ENCODE measurements at regions not wholly inside any gene's neighbourhood (a gene's known extent, or its start where the extent isn't known, plus 50 kb on each side); places are given as distances from the start of the nearest gene placed in this dataset.

DNA sequence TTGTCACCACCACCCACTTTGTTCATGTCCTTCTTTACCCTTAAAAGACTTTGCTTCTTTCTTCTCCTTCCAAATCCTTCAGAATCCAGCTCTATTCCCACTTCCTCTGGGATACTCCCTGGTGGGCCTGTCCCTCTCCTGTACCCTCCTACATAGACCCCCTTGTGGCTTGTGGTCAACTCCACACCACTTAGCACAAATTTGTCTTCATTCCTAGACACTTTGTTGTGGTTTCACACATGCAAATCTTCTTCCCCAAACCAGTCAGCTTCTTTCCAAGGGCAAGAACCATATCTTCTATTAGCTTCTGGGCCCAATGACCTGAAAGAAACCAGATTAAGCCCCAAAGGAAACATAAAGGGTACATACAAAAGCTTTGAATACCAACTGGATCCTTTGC, 342.4 kb downstream of the TNS1 start:
- DNase-seq (ENCODE audit: extremely low read depth in 1 of 2, low read depth in 1 of 2): no peak

DNA sequence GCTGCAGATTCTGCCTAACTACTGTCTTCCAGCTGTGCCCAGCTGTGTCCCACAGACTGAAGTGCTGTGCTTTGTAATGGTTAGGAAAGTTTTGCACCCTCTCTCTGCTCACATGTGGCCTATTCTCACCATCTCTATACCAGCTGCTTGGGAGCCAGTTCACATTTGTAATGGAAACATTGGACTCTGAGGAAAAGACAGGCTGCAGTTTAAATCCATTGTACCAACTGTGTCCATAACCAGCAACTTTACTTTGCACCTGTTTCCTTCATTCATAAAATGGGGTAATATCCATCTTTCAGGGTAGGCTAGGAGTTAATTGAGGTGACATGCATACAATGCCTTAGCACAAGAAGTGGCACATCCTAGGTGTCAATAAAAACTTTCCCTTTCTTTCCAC, 344.0 kb downstream of the TNS1 start:
- no peak for DNase-seq (ENCODE audit: extremely low read depth in 1 of 2, low read depth in 1 of 2)

DNA sequence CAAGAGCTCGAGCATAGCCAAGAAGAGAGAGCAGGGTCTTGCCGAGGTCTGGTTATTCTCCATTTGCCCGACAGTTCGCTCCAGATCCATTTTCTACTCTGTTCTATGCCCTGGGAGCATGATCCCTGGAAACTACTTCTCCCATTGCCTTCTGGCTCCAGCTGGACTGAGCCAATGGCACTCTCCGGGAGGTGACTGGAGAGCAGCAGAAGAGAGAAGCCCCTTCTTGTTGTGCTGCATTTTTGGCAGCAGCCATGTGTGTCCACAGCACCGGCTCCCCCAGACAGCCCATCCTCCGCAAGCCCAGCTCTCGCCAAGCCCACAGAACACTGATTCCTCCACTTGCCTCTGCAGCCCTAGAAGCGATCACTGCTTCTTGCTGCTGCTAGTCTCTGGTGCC, 345.5 kb downstream of the TNS1 start:
- DNase-seq (ENCODE audit: extremely low read depth in 1 of 2, low read depth in 1 of 2): no peak

DNA sequence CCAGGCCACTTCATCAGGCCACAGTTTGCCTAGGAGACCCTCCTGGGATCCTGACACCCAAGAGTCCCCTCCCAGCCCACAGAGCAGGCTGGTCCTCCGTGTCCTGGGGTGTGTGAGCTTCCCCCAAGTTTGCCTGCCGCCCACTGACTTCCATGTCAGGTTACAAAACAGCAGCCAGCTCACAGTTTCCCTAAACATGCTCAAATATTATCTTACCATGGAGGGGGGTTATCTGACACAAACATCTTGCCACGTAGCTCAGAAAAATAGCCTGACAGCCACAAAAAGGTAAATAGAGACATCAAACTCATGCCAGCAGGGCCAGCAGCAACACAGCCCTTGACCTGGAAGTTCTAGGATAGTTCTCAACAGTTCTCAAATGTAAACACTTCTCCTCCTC, 346.5 kb downstream of the TNS1 start:
- no peak for DNase-seq (ENCODE audit: extremely low read depth in 1 of 2, low read depth in 1 of 2)

DNA sequence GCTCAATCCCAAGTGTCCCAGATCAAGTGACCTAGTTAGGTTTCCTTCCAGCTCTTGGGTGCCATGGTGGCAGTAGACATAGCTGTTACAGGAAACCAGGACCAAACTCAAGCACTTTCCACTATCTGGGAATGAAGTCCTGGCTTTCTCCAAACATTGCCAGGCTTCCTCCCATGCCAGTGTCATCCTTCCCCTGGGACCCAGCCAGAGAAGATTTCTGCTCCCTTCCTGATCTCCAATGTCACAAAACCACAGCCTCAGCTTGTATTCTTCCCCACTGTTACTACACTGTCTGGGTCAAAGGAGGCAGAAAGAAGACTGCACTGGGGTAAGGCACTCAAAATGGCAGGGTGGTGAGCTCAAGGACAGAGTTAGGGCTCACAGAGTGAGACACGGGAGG, 347.1 kb downstream of the TNS1 start:
- no peak for DNase-seq (ENCODE audit: extremely low read depth in 1 of 2, low read depth in 1 of 2)

DNA sequence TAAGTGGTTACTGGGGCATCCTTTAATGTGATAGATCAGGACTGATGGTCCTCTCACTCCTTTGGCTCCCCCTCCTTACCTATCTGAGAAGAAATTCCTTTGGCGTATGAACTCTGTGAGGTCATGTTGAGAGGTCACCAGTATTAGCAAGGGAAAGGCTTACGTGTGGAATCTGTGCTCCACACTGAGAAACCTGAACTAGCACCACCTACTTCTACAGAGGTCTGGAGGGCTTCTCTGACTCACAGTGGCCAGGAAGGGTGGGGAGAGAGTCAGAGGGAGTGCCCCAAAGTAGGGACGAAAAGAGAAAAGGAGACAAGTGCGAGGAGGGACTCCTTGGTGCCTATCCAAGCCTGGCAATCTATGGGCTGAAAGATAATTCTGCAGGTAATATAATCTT, 348.6 kb downstream of the TNS1 start:
- DNase-seq (ENCODE audit: extremely low read depth in 1 of 2, low read depth in 1 of 2): no peak

DNA sequence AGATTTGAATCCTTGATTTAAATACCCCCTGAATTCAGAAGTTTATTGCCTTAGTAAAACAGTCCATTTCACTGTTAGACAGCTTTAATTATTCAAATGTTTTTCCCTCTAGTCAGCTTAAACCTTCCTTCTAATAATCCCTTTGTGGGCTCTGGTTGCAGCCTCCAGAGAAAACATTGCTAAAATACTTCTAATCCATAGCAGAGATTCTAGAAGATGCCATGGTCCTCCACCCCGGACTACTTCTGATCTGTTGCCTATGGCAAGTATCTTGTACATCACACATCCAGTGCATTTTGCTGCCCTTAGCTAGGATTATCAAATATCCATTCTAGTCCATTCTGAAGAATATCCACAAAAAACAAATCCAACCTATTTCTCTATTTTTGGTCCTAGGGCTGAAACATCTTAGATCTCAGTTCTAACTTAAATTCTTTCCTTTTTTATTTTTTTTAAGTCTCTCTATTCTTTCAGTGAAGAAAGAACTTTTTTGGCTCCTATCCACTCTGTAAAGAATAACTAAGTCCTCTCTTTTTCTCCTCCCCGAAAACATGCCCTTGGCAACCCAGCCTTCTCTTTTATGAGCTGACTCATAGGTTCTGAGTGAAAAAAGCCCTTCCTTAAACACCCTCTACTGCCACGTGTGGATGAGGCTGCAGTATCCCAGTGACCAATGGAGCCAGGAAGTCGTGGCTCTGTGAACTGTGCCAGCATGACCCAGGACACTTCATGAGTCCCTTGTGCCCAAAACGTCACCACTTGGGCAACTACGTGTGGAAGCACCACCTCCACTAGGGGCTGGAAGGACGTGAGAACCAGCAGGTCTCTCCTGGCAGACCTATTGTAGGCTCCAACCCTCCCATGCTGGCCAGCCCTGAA, 349.8 kb downstream of the TNS1 start:
- no peak for DNase-seq (ENCODE audit: extremely low read depth in 1 of 2, low read depth in 1 of 2)

DNA sequence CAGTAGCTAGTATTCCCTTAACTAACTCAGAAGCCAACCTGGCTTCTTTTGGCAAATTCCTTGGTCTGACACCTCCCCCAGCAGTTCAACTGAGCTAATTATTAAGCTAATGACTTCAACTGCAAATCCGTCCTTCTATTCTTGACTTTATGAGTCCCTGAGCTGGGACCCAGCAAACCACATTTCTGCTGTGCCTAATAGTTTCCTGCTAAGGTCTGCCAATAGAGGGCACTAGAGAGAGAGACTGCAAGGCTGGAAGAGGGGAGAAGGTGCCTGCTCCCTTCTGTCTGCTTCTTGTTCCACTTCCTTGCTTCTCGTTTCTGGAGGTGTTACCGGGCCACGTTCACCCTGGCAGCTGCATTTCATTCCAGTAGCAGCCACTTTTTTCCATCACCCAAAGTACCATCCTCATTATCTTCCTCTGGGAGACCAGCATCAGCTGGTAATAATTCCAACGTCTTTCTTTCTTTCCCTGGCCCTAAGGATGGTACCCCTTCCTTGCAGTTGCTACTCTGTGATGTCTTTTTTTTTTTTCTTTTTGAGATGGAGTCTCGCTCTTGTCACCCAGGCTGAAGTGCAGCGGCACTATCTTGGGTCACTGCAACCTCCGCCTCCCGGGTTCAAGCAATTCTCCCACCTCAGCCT, 352.0 kb downstream of the TNS1 start:
- DNase-seq (ENCODE audit: extremely low read depth in 1 of 2, low read depth in 1 of 2): no peak

DNA sequence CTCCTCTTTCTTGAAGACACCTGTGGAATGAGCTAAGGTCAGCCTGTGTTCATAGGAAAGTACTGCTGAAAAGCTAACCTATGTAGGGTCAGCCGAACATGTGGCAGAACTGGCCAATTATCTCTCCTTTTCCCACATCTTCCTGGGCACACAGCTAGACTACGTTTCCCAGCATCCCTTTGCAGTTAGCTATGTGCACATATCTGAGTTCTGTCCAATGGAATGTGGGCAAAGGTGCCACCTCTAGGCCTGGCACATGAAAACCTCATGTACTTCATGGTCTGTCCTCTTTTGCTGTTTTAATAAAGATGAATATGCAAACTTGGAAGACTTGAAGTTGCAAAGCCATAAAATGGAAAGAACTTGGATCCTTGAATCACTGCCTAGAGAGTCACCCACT, 352.6 kb downstream of the TNS1 start:
- DNase-seq (ENCODE audit: extremely low read depth in 1 of 2, low read depth in 1 of 2): no peak

DNA sequence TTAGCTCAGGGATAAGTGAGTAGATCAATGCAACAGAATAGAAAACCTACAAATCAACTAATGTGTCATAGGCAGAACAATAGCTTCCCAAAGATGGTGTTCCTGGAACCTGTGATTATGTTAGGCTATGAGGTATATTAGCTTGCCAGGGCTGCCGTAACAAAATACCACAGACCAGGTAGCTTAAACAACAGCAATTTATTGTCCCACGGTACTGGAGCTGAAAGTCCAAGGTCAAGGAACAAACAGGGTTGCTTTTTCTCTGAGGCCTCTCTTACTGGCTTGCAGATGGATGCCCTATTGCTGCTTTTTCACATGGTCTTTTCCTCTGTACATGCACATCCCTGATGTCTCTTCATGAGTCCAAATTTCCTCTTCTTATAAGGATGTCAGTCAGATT, 354.9 kb downstream of the TNS1 start:
- DNase-seq (ENCODE audit: extremely low read depth in 1 of 2, low read depth in 1 of 2): no peak

DNA sequence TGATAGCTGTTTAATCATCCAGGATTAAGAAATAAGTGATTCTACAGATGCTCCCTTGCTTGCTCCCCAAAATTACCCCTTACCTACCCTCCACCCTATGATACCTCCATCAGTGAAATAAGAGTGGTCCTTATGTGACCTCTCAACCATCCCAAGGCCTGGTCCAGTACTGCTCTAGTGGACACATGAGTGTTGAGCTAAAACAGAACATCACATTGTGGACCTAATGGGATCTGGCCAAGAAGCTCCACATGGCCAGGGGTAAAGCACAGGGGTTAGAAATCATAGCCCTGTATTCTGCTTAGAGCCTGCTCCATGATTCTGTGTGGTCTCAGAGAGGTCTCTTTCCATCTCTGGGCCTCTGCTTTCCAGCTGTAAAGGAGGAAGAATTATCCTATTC, 355.6 kb downstream of the TNS1 start:
- no peak for DNase-seq (ENCODE audit: extremely low read depth in 1 of 2, low read depth in 1 of 2)

DNA sequence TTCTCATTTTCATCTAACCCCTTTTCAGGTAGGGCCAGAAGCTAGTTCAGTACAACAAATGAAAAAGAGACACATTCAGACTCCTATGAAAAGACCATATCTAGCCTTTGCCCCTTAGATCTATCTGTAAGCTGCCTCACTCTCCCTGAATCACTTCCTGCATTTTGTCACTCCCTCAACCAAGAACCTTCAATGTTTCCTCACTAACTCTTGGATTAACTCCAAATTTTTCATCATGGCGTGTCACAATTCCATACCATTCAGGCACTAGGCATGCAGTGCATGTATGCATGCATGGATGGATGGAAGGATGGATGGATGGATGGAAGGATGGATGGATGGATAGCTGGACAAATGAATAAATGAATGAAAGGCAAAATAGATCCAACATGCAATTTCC, 356.9 kb downstream of the TNS1 start:
- no peak for DNase-seq (ENCODE audit: extremely low read depth in 1 of 2, low read depth in 1 of 2)

DNA sequence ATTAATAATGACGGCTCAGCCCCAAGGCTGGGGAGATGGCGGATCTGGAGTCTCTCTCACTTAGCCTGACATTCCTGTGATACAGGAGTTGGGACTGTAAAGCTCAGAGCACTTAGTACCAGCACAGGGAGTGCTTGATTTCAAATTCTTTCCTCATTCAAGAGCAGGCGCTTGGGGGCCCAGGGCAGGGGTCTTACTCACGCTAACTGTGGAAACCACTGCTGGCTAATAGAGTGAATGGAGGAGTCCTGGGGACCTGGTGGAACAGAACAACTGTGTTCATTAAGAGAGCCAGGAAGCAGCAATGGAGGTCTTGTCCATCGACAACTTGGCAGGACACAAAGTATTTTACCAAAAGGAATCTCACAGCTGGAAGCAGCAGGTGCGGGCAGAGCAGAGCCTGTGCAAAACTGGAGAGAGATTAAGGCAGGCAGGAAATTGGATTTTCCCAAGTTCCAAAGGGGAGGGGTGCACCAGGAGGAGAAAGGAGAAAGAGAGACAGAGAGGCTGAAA, 358.9 kb downstream of the TNS1 start:
- DNase-seq (ENCODE audit: extremely low read depth in 1 of 2, low read depth in 1 of 2): no peak

DNA sequence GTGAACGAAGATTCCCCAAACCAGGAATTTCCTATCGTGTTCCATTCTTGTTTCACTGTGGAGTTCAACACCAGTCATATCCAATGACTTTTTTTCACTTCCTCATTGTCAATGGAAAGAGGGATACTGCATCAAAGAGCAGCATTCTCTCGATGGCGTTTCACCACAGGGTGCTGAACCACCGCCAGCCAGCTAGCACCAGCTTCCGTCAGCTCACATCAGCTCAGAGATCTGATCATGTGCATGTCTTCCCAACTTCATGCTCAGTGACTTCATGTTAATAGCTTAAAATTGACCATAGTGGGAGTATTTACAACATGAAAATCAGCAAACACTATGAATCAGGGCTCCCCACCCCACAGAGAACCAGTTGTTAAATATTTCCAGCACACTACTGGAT, 359.9 kb downstream of the TNS1 start:
- no peak for DNase-seq (ENCODE audit: extremely low read depth in 1 of 2, low read depth in 1 of 2)

DNA sequence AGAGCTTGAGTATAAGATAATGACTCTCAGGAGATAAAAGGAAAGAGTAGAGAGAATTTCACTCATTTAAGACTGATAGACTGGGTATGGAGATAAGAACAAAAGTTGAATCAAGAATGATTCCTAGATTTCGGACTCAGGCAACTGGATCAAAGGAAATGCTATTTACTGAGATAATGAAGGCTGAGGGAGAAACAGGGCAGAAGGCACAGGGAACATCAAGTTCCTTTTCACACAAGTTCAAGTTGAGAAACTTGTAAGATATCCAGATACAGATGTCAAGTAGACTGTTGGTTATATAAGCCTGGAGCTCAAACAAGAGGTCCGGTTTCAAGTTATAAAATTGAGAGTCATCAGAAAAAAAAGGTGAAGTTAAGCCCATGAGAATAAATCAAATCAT, 360.8 kb downstream of the TNS1 start:
- DNase-seq (ENCODE audit: extremely low read depth in 1 of 2, low read depth in 1 of 2): no peak

DNA sequence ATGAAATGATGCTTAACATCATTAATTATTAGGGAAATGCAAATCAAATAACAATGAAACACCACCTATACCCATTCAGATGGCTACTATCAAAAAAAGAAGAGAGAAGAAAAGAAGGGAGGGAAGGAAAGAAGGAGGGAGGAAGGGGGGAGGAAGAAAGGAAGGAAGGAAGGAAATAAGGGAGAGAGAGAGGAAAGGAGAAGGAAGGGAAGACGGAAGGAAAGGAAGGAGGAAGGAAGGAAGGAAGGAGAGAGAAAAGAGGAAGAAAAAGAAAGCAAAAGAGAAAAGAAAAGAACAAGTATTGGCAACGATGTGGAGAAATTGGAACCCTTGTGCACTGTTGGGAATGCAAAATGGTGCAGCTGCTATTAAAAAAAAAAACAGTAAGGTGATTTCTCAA, 363.3 kb downstream of the TNS1 start:
- DNase-seq (ENCODE audit: extremely low read depth in 1 of 2, low read depth in 1 of 2): no peak

DNA sequence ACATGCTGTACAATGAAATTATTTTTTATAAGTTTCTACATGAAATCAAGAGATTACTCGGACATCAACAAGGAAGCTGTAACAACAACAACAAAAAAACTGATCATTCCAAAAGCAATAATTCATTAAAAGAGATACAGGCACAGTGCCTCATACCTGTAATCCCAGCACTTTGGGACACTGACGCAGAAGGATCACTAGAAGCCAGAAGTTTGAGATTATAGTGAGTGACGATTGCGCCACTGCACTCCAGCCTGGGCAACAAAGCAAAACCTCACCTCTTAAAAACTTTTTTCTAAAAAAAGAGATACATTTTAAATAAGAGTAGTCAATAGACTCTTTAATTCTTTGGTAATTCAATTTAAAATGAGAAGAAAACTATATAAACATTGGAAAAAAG, 364.3 kb downstream of the TNS1 start:
- no peak for DNase-seq (ENCODE audit: extremely low read depth in 1 of 2, low read depth in 1 of 2)

DNA sequence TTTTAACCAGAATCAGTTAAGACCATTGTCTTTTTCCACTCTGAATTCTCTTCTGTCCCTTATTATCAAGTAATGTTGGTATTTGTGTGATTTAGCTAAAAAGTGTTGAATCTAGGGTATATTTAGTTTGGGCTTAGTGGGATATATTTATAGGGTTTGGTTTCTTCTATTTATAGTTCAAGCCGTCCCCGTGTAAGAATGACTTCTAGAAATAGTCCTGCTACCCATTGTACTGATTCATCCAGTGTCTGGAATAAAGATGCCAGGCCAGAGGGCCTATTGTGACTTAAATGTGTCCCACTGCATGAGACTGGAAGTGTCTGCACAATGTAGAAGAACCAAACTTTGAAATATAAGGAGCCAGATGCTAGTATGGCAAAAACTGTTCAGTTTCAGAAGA, 364.8 kb downstream of the TNS1 start:
- no peak for DNase-seq (ENCODE audit: extremely low read depth in 1 of 2, low read depth in 1 of 2)

DNA sequence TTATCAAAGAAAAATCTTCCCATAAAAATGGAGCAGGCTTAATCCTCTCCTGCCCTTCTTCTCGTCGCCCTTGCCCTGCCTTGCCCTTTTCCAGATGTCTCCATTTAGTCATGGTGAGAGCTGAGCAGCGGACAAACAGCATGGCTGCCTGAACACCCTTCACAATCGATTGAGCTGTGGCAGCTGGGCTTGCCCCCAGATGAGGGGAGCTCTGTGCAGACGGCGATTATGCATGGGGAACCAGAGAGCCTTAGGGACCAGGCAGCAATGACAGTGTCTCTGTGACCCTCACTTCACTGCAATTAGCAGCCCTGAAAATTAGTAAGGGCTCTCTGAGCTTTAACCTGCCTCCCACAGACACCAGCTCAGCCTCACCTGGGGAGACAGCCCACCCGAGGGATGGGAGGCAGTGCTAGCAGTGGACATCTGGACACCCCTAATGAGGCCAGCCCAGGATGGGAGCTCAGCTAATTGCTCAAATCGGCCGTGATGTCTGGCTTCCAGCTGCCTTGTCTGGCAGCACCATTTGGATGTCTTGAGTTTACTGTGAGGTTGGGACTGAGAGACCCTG, 365.7 kb downstream of the TNS1 start:
- no peak for DNase-seq (ENCODE audit: extremely low read depth in 1 of 2, low read depth in 1 of 2)

DNA sequence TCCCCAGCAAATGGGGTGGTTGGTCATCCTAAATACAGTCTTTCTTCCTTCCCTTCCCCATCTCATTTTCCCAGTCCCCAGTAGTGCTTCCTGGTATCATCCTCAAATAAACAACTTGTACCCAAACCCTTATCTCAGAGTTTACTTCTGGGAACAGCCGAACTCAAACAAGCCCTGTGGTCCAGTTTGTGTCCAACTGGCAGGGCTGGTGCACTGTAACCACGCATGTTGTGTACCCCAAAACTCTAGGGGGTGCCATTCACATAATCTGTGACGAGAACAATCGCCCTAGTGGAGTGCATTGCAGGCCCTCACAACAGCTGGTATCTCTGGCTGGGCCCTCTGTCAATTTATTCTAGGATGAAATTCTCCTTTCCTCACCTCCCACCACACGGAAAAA, 366.2 kb downstream of the TNS1 start:
- DNase-seq (ENCODE audit: extremely low read depth in 1 of 2, low read depth in 1 of 2): no peak

DNA sequence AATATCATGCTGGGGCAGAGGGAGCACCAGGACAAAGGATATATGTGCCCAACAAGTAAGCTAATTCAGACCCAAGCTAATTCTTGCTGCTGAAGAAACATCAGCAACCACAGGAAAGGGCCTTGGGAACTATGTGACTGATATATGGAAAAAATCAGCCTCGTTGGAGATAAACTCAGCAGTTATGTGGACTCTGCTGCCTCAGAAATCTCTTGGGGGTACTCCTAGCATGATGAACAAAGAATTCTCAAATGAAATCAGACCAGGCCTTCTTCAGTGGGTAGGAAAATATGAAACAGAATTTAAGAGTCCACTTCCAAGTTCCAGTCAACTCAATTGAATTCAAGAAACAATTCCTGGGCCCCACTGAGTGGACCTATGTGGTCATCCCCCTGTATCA, 367.9 kb downstream of the TNS1 start:
- DNase-seq (ENCODE audit: extremely low read depth in 1 of 2, low read depth in 1 of 2): no peak

DNA sequence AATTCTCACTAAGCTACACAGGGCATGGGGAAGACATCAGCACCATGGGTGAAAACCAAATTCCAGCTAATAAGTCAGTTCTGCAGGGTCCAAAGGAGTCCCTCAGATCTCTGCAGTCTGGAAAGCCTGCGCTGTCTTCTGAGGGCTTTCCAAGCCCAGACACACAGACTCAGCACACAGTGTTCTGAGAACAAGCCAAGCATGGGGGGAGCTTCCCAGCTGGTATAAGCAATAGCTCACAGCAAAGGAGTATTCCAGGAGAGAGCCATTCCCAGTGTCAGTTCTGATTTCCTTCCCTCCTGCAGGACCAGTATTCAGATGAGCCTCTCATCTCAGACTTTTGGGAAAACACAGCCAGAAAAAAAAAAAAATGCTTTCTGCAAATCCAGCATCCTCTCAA, 370.8 kb downstream of the TNS1 start:
- no peak for DNase-seq (ENCODE audit: extremely low read depth in 1 of 2, low read depth in 1 of 2)
